ENCODE measurements at regions not wholly inside any gene's neighbourhood (a gene's known extent, or its start where the extent isn't known, plus 50 kb on each side); places are given as distances from the start of the nearest gene placed in this dataset.
"Not testable (repeated sequence)": the region's sequence is repeated elsewhere in the genome, so short reads cannot be mapped to it uniquely, and the experiment has no call there.

DNA sequence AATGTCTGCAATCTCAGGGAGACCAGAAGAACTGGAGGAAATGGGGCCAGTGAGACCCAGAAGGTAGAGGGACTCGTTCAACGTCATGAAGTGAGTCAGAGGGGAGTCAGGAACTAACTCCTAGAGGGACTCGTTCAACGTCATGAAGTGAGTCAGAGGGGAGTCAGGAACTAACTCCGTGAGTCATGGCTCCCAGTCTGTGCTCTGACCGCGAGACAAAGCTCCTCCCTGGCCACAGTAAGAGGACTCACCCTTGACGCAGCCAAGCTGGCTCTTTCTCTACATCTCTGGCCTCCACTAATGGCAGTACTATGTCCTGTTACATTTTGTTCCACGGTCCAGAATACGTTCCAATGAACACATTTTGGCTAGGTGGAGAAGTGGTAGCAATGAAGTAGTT is 902.5 kb downstream of the KCNJ2 start:
- DNase-seq (ENCODE audit: low spot score) = peak; percentile 99

DNA sequence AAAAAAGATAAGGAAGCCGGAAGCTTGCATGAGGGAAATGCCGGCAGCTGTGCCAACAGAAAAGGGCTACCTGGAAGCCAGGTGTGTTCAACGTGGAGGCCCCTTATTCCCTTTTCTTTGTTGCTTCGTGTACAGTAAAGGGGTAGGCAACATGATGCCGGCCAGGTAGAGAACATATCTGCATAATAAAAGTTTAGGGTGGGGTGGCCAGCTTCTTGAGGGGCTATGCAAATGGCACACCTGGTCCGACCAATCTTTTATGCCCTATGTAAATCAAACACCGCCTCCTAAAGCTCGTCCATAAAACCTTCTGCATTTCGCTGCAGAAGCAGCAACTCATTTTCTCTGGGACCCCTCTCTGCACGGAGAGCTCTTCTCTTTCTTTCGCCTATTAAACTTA is 911.6 kb downstream of the KCNJ2 start:
- no peak for DNase-seq (ENCODE audit: low spot score)

DNA sequence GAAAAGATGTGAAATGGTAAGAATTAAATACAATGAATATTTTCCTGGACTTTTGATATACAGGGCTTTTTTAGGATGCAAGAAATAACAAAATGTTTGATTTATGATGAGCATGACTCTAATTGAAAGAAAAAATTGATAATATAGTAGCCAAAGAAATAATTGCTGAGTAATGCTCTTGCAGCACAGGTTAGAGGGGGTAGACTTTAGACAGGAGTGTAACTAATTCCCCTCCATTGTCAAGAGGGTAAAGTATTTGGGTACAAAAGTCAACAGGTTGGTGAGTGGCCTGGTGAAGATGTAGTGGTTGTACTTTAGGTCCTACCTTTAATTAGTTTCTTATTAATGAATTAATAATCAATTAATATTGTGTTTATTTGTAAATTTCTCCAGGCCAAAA is 912.3 kb downstream of the KCNJ2 start:
- DNase-seq (ENCODE audit: low spot score) = no peak

DNA sequence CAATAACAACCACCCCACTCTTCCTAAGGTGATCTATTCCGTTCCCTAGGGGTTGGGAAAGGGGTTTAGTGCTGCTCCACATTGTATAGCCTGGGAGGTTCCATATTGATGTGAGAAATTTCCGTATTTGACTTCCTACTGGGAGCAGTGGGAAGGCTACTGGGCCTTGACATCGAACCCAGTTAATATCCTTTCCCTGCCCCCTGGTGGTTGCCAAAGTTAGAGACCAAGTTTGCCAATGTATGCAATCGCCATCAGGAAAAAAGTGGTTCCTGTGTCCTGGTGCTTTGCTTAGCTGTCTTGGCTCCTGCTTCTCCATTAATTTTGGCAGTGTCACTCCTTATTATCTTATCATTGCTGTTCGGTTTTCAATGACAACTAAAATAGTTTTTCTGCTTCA is 914.9 kb downstream of the KCNJ2 start:
- DNase-seq (ENCODE audit: low spot score) = peak; percentile 67

DNA sequence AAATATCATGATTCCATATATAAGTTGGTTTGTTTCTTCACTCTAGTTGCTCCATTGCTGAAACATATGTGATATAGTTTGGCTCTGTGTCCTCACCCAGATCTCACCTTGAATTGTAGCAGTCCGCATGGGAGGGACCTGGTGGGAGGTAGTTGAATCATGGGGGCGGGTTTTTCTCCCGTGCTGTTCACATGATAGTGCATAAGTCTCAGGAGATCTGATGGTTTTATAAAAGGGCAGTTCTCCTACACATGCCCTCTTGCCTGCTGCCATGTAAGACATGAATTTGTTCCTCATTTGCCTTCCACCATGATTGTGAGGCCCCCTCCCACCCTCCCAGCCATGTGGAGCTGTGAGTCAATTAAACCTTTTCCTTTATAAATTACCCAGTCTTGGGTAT is 915.5 kb downstream of the KCNJ2 start:
- no peak for DNase-seq (ENCODE audit: low spot score)

DNA sequence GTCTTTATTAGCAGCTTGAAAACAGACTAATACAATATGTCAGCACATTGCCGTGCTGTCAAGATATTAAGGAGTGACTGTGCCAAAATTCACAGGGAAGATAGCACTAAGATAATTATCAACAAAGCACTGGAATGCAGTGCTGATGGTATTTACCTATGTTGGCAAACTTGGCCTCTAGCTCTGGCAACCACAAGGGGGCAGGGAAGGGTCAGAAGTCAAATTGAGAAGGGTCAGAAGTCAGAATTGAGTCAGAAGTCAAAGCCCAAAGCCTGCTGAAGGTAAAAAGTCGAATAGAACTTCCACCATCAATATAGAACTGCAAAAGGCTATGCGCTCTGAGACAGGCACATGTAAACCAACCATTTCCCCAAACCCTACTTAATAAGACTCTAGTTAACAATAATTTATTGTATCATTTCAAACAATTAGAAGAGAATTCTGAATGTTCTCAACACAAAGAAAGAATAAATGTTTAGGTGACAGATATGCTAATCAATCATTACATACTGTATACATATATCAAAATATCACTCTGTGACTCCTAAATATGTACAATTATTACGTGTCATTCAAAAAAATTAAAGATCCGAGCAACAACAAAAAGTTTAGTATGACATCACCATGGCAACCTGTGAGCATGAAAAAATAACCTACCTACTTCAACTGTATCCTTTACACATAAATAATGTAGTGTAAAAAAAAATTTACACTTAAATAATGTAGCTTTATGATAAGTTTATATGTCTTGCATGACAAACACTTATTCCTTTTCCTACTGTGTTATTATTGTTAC is 916.1 kb downstream of the KCNJ2 start:
- DNase-seq (ENCODE audit: low spot score) = peak; percentile 55

DNA sequence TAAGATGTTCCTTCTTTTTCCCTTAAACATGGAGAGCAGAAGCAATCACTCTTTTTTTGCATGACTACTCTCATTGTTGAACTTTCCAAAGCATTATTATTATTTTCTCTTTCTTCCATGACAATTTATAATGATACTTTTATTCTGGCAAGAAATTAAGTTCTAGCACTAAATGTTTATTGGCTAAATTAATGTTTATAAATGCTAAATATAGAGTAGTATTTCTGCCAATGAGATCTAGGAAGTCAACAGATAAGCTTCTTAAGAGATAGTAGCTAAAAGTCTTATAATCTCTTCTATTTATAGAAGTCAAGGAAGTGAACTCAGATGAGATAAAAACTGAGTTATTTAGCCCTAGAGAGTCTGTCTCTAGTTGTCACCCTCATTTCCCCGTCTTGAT is 920.1 kb downstream of the KCNJ2 start:
- DNase-seq (ENCODE audit: low spot score) = no peak

DNA sequence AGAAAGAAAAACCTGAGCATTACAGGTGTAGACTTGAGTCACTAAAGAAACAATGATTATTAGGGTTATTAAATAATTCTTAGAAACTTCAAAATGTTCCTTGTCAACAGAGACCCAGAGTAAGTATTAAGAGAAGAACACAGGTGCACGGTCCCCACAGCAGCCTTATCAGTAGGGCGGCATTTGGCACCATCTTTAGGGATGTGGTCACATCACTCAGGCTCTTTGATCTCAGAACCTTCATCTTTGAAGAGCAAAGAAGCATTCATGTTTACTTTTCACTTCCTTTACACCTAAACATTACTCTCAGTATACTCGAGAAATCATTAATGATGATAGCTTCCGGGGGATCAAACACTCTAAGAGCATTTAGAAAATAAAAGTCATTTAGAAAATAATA is 928.7 kb downstream of the KCNJ2 start:
- no peak for DNase-seq (ENCODE audit: low spot score)

DNA sequence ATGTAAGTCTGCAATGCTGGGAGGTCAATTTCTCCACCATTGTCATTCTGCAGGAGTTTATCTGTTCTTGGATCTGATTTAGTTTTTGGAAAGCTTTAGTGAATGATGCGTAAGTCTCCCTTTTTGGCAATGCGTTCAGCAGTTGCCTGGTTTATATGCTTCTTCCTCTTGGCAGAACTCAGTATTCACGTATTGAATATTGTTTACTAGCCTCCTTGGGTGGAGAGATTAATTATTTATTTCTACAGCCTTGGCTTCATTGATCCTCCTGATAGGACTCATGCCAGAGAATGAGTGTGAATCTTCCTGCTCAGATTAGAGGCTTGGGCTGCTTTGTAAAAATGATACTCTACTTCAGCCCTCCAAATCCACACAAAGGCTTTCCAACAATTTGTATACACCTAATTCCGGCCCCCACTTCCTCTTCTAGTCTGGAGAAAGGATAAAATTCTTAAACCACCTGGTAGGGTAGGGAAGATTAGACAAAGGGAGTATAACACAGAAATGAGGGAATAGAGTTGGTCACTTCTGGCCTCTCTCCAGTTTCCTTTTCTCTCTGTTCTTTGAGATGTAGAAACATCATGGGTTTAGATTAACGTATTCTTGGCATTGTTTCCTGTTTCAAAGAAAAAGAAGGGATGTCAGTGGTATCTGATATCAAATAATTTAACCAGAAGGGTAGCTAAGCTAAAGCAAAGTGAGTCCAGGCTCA is 929.8 kb downstream of the KCNJ2 start:
- DNase-seq (ENCODE audit: low spot score) = no peak

DNA sequence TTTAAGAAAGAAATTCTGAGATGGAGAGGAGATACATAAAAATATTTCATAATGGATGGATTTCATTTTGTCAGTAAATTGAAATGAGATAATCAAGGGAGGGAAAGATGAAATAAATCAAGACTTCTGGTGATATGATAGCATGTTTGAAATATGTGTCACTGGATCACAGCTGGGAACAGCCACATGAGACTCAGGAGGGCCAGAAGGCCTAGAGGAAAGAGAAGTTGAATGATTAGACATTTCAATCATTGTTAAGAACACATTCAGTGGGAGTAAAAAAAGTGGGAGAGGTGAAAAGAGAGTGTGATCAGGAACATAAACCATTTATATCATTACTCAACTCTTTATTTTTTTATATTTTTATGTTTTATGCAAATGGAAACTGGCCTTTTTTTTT is 933.4 kb downstream of the KCNJ2 start:
- DNase-seq (ENCODE audit: low spot score) = no peak

DNA sequence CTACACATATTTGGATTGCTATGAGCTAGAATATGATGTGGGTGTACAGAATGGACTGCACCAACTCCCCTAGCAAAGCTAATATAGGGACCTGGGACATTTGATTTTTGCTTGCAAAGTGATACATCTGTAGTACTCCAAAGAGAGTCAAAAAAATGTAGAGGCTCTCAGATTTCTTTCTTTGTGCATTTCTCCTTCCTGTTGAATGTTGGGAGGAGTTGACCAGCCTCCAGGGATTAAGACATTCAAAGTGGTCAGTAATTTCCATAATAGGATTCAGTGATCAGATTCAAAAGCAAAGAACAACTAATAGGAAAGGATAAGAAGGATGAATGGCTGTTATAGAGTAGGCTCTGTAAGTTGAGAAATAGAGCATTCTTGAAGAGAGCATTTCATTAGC is 934.9 kb downstream of the KCNJ2 start:
- no peak for DNase-seq (ENCODE audit: low spot score)

DNA sequence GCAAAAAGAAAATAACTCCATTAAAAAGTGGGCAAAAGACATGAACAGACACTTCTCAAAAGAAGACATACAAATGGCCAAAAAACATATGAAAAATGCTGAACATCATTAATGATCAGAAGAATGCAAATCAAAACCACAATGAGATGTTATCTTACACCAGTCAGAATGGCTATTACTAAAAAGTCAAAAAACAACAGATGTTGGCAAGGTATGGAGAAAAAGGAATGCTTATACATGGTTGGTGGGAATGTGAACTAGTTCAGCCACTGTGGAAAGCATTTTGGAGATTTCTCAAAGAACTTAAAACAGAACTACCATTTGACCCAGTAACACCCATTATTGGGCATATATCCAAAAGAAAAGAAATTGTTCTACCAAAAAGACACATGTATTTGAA is 936.7 kb downstream of the KCNJ2 start:
- not testable (repeated sequence) for DNase-seq (ENCODE audit: low spot score)

DNA sequence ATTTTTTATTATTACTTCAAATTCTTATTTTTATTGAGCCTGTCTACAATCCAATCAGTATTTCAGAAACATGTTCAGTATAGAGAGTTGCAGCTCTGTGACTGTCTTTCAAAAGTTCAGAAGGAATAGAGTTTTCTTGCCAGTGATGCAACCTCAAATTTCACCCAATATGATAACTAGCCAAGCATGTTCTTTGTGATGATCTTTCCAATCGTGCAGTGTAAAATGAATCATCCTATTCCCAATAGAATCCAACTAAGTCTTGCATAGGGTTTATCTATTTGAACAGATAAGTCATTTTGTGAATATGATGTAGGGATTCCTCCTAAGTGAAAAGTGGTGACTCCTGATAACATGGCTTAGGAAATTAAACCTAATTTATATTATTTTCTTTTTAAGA is 937.8 kb downstream of the KCNJ2 start:
- DNase-seq (ENCODE audit: low spot score) = no peak

DNA sequence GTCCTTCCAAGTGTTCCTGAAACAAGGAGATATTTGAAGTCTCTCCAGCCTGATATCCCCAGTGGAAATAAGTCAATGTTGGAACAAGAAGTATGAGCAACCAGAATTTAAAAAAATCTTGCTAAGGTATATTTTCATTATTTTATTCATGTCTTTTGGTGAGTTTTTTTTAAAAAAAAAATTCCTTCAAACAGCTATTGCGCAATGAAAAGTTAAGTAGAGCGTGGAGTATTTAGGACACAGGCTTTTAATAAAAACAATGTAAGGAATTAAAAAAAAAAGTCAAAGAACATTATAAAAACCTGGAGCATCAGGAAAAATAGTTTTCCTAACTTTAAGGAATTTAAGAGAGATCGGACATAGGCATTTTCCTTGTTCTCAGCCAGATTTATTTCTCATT is 940.4 kb downstream of the KCNJ2 start:
- no peak for DNase-seq (ENCODE audit: low spot score)

DNA sequence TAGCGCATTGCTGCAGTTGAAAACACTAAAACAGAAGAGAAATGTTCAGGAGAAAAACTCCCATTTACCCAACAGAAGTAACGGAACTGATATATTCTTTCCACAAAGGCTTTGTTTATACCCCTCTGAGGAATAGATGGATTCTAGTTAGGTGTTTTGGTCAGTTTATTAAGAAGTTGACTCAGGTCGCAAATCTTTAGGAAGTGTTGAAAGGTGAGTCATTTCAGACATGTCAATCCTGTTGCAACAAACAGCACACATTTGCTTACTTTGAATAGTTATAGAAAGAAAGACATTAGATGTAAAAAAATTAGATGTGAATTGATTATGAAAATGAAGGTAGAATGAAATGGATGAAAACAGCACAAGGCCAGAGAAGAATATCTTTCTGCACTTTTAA is 941.0 kb downstream of the KCNJ2 start:
- no peak for DNase-seq (ENCODE audit: low spot score)

DNA sequence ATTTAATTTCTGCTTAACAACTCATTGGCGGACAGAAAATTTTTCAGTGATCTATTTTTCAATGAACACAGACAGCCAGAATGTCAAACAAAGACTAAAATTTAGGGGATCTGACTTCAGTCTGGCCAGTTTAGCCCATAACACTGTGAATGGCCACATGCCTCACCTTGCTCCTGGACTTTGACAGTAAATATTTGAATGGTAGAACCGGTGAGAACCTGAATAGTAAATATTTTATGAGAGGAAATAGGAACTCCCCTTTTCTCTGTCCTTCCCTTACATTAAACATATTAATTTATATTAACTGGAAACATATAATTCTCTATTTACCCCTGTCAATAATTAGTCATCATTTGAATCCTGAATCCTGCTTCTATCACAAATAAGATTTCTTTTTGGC is 942.1 kb downstream of the KCNJ2 start:
- DNase-seq (ENCODE audit: low spot score) = no peak

DNA sequence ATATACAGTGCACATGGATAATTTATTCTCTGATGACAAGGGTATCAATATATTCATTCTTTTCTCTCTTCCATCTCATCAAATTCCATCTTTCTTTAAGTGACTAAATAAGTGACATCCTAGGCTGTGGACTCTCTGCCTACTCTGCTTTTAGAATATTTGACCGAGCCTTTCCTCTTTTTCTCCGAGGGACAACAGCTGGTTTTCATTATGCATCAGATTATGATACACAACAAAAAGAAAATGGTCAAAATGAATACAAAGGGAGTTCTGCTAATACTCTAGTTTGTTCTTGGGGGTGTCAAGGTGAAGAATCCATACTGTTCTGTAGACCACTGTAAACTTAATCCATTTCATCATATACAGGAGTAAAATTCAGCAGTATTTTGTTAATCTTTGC is 942.6 kb downstream of the KCNJ2 start:
- DNase-seq (ENCODE audit: low spot score) = no peak

DNA sequence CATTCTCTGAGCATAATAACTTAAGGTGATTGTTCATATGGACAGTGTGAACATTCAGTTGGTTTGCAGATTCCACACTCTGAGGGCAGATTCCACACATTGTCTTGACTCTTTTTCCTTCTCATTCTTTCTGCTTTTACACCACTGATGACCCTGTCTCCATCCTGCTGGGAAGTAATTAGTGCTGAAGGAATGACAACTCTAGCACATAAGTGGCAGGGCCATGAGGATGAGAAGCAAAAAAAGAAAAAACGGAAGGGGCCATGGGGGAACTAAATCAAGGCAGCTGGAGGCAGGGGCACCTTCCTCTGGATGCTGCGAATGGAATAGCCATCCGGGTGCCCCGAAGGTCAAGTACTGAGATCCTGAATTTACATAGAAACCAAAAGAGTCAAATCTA is 944.0 kb downstream of the KCNJ2 start:
- DNase-seq (ENCODE audit: low spot score) = no peak

DNA sequence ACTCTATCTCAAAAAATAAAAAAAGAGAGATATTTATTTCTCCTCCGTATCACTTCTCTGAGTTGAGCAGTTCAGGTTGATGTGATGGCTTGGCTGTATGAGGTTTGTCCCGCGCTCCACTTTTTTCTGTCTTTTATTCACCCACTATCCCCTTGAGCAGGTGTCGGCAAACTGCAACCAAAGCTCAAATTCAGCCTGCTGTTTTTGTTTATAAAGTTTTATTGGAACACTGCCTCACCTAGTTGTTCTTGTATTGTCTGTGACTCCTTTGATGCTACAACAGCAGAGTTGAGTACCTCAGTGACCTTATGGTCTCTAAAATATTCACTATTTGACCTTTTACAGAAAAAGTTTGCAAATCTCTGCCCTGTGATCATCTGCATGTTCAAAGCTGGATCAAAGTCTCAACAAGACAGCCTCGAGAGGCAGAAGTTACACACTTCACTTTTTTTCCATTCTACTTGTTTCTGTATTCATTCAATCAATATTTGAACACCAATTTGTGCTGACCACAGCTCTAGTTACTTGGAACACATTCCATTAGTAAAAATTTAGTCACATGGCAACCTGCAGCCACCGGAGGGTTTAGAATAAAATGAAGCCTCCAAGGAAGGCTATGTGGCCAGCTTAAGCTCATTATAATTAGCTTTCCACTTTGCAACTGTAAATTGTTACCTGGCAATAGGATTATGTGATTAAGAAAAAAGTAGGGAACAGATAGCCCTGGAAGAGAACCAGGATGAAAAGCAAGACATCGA is 945.8 kb downstream of the KCNJ2 start:
- DNase-seq (ENCODE audit: low spot score) = no peak

DNA sequence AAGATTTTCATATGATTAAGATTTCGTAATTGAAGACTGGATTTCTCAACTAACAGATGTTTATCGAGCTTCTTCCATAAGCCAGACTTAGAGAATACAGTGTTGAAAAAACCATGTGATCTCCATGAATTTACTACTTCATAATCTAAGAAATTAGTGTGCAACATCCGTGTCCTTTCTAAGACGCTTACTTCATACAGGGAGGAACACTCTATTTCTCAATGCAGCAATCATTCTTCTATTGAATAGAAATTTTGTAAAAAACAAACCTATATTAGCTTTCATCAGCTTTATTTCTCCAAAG is 946.3 kb downstream of the KCNJ2 start:
- DNase-seq (ENCODE audit: low spot score) = no peak

DNA sequence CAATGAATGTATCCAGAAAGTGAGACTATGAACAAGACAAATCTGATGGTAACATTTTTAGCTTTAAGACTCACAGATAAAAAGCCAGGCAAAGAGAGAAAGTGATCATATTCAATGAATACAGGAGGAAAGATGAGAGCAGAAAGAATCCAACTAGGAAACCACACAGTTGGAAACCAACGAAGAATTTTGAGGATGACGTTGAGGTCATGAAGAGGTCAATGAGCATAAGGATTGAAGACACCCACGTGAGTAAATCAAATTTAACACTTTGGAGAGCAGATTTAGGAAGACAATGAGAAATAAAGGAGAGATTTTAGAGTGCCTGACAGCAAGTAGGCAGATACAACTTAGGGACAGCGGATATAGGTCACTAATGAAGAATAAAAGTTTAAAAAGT is 948.1 kb downstream of the KCNJ2 start:
- DNase-seq (ENCODE audit: low spot score) = no peak

DNA sequence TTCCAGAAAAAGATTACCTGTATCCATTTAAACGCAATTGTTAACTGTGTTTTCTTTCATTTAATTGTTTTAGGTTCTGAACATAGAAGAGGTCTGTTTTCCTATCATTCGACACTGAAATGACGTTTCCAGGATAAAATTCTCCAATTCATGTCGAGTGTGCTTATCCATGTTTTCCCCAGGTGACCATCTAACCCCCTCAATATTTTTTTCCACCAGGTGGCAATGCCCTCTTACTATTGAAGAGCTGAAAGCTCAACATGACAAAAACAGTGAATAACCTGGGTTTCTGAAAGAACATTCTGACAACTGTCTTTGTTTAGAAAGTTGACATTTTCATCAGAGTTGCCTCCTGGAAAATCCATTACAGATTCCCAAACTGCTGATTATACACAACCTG is 948.7 kb downstream of the KCNJ2 start:
- peak; percentile 57 for DNase-seq (ENCODE audit: low spot score)

DNA sequence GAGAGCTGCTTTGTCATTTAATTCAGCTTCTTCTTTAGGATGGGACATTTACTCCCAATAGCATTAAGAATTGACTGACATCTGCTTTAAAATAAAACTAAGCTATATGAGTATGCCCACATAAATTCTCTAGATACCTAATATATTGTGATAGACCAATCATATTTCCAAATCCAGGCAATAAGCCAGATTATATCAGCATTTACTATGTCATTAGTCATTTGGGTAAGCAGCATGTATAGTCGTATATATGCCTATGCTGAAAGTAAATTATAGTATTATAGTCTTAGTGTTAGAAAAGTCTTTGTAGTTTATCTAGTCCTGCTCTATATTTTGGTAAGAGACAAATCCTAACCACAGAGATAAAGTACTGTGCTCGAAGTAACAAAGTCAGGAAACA is 958.1 kb downstream of the KCNJ2 start:
- DNase-seq (ENCODE audit: low spot score) = no peak

All from H4 (cell line).